NCI-H1436 treated with DMSO at 0.1 percent for 48 hours (cell line): ENCODE measurements at regions not wholly inside any gene's neighbourhood (a gene's known extent, or its start where the extent isn't known, plus 50 kb on each side); places are given as distances from the start of the nearest gene placed in this dataset.
A peak's percentile ranks its signal among the peaks of the same experiment; 100 is the strongest.

ENCODE experiments used
- DNase-seq: peaks from one replicate; lab custom pipeline; 2025; lab: John Stamatoyannopoulos, UW

DNA sequence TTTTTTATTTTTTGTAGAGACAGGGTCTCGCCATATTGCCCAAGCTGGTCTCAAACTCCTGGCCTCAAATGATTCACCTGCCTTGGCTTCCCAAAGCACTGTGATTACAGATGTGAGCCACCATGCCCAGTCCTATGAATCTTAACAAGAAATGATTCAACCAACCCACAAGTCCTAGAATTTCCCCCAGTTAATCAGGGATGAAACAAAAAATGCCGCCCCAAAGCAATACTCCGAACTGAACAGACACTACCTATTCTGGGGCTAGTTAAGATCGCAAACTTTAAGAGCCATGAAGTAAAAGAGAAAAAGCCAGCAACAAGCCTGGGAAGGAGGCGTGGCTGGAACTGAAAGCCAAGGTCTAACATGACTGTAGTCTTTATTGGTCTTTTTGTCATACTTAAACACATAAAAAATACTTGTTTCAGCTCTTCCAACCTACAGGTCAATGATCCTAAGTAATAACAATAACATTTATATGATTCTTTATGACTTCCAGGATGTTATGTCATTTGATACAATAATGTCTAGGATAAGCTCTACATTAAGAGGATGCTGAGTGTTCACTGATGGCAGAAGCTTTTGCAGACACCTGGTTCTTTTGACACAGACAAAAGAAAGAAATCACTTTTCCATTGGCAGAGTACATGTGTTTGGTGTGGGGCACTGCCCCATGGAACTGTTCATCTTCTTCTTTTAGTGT is 361.1 kb upstream of the TLE4 start:
- DNase-seq, result peak; percentile 4

DNA sequence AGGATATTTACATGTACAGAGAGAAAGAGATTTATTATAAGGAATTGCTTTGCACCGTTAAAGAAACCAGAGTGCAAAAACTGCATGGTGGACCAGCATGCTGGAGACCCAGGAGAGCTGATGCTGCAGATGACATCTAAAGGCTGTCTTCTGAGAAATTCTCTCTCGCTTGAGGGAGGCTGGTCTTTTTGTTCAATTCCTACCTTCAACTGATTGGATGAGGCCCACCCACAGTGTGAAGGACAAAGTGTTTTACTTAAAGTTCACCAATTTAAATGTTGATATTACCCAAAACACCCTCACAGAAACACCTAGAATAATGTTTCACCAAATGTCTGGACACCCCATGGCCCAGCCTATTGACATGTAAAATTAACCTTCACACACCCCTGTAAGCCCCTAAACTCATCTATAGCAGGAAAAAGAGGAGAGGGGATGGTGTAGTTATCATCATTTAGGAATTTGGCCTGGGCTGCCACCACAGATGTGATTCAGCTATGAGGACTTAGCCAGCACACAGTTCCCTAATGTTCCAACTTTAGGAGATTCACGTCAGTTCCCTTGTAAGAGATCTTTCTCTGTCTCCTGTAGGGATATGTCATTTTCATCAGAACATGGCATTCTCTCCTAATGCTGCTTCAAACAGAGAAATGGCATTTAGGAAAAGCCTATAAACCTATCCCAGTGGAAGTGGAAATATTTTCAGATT is 358.2 kb upstream of the TLE4 start:
- DNase-seq, result no peak

DNA sequence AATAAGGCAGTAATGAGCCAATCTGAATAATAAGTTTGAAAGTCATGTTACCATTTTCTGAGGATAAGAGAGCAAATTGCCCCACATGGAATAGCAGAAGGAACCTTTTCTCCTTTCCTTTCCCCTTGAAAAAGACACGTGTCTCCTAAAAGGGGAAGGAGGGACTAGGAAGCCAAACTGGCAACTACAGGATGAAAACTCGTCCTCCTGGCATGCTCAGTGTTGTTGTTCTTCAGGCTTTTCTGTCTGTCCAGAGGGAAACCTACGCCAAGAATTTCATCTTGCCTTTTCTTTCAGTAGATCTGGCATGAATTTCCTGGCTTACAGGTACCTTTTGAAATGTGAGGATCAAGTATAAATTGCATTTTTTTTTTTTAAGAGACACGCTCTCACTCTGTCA is 355.9 kb upstream of the TLE4 start:
- DNase-seq, result no peak

GRCh38 chr9:79220251-79220650 is 351.5 kb upstream of the TLE4 start:
- no peak for DNase-seq

DNA sequence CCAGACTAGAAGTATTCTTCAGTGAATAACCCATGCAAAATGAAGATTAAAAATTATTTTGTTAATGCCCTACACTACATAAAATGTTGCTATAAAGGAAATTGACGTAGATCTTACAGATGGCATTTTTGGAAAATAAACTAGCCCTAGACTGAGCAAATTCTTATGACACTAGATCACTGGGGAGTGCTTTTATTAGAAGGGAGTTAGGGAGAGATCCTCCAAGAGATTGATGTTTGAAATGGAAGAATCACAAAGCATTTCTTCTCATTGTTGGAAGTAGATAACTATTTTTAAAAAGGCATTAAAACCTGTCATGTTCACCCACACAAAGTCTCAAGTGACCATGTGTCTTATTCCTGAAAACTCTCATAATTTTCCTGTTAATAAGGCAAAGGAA is 351.1 kb upstream of the TLE4 start:
- DNase-seq, result no peak

GRCh38 chr9:79221084-79221483 is 350.7 kb upstream of the TLE4 start:
- no peak for DNase-seq

DNA sequence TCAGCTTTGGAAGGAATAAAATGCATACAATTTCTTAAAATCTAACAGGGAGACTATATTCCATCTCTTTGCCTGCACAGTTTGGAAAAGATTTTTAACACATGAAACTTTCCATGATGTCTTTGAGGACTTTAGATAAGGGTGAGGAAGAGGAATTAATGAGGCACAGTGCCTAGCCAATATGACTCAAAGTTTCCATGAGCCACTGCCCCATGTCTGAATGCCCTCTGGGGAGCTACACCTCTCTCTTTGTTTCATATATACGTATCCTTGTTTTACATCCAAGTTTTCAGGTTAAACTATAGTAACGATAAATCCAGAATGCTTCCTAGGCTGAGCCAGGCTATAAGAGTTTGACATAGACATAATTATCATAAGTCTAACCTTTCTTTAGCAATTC is 349.3 kb upstream of the TLE4 start:
- no peak for DNase-seq

DNA sequence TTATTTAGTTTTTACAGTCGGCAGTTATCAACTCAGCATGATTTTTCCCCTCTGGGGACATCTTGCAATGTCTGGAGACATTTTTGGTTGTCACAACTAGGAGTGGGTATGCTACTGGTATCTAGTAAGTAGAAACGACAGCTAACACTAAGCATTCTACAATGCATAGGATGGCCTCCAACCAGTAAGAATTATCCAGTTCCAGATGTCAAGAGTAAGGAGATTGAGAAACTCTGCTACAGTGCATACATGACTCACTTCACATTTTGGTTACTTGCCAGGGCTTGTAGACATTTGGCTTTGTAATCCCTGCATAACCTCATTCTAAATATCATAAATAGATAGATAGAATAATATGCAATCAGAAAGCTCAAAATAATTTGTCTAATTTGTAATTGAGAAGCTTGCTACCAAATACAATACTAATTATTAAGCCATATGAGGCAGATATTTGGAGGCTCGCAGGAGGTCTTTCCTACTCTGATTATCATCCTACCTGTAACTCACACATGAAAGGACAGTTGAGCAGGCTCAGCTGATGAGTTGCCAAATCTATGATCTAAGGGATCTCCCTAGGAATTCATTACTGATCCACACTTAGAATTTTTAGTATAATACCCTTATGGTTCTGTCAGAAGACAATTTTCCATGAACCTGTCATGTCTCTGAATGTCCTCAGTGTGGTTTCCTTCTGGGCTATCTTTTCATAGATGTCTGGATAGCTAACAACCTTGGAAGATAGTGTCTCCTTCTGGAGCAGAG is 346.9 kb upstream of the TLE4 start:
- no peak for DNase-seq

DNA sequence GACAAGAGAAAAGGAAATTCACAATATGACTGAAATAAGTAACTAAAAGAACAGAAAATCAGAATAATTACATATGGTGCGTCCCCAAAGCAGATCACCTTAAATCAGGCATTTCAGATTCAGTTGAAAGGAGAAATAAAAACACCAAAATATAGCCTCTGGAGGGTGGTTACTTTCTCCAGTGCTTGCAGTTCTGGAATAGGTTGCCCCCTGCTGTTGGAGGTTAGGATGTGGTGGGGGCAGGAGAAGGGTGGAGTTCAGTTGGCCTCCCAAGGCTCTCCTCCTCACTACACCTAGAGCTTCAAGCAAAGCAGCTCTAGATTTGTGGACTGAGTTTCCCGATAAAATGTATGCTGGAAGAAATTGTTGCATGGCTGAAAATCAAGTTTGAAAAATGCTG is 338.2 kb upstream of the TLE4 start:
- DNase-seq, result no peak

- no peak for DNase-seq
These were observed 335.3 kb upstream of the TLE4 start for GRCh38 chr9:79236466-79236865.

DNA sequence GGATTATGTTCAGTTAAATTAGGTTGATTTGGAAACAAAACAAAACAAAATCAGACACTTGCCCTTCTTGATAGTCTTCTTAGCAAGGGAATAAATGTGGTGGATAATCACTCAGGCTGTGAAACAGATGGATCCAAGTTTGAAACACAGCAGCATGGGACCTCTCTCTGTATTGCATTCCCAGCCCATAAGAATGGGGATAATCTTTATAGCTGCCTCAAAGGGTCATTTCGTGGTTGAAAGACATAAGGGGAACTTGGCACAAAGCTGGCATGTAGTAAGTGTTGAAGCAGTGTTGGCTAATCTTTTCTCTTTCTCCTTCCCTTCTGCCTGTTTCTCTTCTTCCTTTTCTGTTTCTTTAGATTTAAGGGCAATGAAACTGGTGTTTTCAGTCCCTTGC is 333.9 kb upstream of the TLE4 start:
- DNase-seq, result no peak

- DNase-seq, result no peak
These were observed 331.0 kb upstream of the TLE4 start for GRCh38 chr9:79240774-79241173.

DNA sequence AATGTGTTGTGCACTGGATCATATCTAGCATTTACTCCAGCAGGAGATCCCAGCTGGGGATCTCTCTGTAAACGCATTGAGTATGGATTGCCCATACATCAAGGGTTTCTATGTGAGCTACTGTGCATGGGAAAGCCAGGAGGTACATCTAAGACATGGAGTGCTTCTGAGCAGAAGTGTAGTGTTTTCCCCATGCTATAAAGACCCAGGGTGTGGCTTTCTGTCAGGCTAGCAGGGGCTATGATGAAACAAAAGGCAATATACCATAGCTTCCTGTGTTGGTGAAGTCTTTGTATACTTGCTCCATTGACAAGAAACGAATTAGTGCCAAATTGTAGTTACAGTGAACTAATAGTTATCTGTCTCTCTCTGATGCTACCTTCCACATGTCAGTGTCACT is 329.3 kb upstream of the TLE4 start:
- no peak for DNase-seq

- DNase-seq, result no peak
These were observed 325.6 kb upstream of the TLE4 start for GRCh38 chr9:79246170-79246569.

- no peak for DNase-seq
These were observed 324.7 kb upstream of the TLE4 start for GRCh38 chr9:79247021-79247420.

DNA sequence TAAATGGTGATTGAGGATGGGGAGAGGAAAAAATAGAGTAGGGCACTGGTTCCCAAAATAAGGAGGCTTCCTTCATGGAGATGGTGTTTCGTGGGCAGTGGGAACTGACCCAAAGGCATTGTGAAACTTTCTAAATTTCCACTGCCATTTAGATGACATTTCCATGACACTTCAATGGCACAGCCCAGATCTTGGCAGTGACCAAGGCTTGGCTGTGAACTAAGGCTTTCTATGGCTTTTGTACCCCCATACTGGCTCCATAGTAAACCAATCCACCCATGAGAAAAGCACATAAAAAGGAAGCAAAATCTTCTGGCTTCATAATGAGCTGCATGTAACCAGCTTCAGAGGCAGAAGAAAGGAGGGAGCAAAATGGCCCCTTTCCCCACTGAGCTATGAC is 321.0 kb upstream of the TLE4 start:
- no peak for DNase-seq

GRCh38 chr9:79254900-79255650 is 316.7 kb upstream of the TLE4 start:
- DNase-seq, result no peak

DNA sequence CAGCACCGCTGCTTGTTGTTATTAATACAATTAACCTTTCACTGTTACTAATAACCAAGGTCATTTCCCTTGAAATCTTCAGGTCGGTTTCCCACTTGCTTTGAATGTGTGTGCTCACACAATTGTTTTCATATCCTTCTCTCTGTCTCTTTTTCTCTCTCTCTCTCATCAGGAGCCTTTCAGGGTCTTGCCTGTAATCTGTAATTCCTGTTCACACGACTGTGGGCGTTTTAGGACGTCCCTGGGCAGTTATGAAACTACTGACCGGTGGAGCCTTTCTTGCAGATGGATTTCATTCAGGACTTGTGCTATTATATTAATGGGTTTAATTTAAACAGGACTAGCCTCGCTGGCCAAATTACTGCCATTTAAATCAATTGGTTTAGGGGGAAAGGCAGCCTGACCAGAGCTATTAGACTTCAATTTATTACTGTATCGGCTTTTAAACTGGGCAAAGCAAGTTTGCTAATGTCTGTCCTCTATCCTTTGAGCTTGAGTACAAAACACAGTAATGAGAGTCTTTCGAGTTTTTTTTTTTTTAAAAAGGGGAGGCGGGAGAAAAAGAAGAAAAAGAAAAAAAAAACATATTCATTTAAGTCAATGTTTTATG is 316.0 kb upstream of the TLE4 start:
- no peak for DNase-seq

DNA sequence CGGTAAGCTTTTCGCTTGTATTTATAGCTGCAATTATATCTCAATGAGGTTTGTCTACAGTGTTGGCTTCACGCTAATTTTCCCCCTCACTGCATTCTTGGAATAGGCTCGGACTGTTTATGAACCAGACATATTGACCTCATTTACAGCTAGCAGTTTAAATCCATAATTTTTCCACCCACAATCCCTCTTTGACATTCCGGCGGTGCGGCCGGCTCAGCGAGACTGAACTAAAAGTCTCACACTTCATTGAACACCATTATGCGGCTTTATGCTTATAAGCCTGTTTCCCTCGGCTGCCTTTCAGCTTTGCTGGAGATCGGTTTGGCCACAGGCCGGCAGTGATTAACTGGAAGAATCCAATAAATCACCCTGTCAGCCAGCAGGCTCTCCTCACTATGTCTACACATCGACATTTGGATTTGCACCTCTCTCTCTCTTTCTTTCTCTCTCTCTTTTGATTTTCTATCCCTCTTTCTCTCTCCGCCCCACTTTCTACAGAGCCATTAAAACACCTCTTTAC is 315.0 kb upstream of the TLE4 start:
- DNase-seq, result peak; percentile 55

GRCh38 chr9:79257228-79257781 is 314.5 kb upstream of the TLE4 start:
- DNase-seq, result no peak

- no peak for DNase-seq
These were observed 313.9 kb upstream of the TLE4 start for GRCh38 chr9:79257790-79258351.
